ENCODE measurements at regions not wholly inside any gene's neighbourhood (a gene's known extent, or its start where the extent isn't known, plus 50 kb on each side); places are given as distances from the start of the nearest gene placed in this dataset.

DNA sequence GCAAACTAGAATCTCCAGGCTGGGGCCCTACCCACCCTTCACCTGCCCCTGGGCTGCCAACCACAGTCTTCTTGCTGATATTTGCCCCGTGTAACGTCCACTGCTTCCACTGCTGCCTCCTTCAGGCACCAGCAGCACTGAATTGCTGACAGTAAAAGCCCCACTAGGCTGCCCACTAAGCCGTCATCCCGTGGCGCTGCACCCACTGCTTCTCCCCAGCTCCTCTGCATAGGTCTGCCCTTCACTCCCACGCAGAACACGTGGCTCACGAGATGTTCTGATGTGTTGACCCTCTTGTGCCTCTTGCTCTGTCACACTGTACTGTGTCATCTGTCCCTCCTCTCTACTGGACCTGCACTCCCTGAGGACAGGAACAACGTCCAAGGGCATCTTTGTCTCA is 86.3 kb upstream of the HIVEP1 start:
- no peak for DNase-seq

GRCh38 chr6:11923621-11924020 is 88.5 kb upstream of the HIVEP1 start:
- no peak for DNase-seq

DNA sequence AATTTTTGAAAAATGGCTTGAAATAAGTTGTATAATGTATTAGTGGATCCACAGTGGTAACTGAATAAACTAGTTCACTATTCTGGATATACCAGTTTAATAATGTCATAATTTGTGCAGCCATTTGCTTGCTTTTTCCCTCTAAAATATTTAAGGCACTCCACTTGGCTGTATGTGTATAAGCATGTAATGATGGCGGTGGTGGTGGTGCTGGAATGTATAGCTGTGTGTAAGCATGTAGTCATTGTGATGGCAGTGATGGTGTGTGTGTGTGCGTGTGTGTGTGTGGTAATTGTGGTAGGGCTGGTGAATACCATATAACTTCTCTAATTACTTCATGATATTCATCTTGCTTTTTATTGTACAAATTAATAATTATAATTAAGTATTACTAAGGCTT is 89.2 kb upstream of the HIVEP1 start:
- DNase-seq = no peak

DNA sequence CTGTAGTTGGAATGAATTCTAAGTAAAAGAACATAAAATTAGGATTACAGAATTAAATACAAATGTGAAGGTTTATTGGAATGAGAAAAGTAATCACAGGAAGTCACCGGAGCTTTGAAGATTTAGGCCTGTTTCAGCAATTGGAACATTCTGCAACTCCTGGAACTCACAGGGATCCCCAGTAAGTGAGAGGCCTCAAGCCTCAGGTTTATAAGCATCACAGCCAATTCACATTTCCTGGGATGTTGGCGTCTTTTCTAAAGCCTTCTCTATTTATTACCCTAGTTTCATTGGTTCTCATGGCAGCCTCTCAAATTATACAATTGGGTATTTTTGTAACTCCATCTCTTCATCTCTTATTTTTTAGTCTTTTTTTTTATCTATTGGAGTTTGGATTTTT is 90.4 kb upstream of the HIVEP1 start:
- no peak for DNase-seq

DNA sequence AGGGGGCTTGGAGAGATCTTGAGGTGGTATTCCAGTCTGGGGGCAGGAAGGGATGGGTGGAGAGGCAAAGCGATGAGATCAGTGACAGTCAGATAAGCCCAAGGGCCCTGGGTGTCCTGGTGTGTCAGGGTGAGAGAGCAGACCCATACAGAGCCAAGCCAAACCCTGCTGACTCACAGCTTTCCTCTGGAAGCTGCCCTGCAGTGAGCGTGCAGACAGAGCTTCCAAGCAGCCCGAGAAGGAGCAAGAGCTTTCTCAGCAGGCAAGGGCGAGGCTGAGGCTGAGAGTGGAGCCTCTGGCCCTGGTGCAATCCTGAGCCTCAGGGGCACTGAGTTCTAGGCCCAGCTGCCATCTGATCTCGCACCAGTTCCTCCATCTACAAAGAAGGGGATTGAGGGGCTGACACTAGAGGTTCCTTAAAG is 91.1 kb upstream of the HIVEP1 start:
- DNase-seq = no peak

DNA sequence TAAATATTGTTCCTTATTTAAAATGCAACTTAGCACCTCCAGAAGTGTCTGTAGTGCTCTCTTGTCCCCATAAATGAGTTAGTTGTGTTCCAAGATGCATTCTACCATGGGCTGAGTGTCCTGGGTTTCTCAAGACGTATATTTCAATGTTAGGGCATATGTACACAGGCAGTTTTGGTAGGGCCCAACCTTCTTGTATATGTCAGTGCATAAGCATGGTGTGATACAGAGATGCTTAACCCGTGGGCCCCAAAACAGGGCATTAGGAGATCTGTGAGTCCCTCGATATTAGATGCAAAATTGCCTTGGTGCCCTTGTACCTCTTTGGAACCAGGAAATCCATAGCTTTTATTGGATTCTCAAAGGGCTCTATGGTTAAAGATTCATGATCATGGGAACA is 91.5 kb upstream of the HIVEP1 start:
- no peak for DNase-seq

DNA sequence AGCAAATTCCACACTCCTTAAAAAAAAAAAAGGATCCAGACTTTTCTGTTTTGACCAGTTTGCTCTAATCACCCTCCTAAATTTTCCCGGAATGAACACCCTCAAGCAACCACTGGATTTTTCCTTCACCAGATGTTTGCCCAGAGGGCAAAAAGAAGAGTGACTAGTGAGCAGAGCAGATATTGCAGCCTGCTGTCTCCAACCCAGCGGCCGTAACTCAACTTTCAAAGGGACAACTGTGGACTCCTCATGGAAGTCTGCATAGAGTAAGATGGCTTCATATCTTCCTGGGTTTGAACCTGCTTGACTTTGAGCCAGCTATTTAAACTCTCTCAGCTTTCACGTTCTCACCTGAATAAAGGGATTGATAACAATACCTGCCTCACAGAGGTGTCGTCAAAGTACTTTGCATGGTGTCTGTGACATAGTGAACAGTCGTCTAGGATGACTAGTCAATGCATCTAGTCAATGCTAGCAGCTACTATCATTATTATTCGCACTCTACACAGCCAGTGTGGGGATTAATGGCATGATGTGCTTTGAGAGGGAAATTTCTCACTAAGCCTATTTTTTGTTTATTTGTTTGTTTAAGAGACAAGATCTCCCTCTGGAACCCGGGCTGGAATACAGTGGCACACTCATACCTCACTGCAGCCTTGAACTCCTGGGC is 92.2 kb upstream of the HIVEP1 start:
- DNase-seq = no peak

DNA sequence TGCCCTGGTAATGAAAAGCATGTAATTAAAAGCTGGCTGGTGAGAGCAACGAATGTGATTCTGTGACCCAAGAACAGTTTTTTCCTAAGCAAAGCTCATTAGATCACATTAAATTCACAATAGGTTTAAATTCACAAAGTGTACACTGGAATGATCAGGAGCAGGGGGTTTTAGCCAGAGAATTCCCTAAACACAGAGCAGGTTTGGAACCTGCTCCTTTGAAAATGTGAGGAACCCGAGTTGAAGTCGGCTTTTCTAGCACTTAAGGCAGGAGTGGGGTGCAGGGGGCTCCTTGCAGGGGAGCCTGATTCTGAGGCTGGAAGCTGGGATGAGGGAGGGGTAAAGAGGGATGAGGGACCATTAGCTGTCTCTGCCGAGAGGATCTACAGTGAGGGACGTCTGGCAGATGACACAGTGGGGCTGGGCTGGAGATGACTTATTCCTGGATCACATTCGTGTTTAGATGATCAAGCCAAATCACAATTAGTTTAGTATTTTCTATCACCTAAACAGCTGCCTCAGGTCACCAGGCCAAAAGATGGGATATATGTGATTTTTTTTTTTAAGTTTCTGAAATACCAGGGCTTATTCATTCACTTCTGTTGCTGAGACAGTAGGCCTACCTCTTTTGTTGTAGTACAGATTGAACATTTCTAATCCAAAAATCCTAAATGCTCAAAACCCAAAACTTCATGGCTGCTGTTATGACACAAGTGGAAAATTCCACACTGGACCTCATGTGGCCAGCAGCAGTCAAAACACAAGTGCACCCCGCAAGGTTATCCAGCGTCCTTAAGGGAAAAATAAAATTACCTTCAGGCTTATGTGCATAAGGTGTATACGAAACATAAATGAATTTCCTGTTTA is 93.1 kb upstream of the HIVEP1 start:
- no peak for DNase-seq

- peak; percentile 32 for DNase-seq
Observed at GRCh38 chr6:11917951-11918738, 94.0 kb upstream of the HIVEP1 start.

DNA sequence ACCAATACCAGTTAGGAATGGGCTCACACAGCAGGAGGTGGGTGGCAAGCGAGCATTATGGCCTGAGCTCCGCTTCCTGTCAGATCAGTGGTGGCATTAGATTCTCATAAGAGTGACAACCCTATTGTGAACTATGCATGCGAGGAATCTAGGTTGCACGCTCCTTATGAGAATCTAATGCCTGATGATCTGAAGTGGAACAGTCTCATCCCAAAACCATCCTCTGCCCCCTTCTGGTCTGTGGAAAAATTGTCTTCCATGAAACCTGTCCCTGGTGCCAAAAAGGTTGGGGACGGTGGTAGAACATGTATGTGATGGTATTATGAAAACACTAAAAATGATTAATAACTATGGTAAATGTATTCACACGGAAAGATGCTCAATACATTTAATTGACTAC is 99.7 kb upstream of the HIVEP1 start:
- no peak for DNase-seq

GRCh38 chr6:11911538-11911937 is 100.6 kb upstream of the HIVEP1 start:
- DNase-seq = no peak

DNA sequence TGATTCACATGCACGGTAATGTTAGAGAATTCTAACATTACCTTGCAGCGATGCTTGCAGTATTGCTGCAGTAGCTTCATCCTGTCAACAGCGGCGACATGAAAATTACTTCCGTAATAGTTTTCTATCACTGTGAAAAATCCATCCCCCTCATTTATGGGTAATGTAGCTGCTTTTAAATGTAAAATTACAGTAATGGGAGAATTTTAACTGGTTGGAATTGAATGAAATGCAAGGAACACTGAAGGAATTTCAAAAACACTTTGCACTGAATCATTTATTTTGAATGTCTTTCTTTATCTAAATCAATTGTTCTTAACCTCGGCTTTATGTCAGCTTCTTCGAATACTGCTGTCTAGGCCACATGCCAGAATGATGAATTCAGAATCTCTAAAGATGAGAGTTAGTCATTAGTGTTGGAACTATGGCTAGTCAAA is 102.4 kb upstream of the HIVEP1 start:
- DNase-seq = no peak

- DNase-seq = no peak
Observed at GRCh38 chr6:11908436-11909105, 103.5 kb upstream of the HIVEP1 start.

GRCh38 chr6:11903645-11904044 is 108.5 kb upstream of the HIVEP1 start:
- DNase-seq = no peak

- DNase-seq = no peak
Observed at GRCh38 chr6:11902527-11902926, 109.6 kb upstream of the HIVEP1 start.

GRCh38 chr6:11900662-11901598 is 111.2 kb upstream of the HIVEP1 start:
- no peak for DNase-seq

GRCh38 chr6:11899645-11900044 is 112.5 kb upstream of the HIVEP1 start:
- no peak for DNase-seq

- no peak for DNase-seq
Observed at GRCh38 chr6:11894212-11894611, 115.6 kb upstream of the ADTRP start.

DNA sequence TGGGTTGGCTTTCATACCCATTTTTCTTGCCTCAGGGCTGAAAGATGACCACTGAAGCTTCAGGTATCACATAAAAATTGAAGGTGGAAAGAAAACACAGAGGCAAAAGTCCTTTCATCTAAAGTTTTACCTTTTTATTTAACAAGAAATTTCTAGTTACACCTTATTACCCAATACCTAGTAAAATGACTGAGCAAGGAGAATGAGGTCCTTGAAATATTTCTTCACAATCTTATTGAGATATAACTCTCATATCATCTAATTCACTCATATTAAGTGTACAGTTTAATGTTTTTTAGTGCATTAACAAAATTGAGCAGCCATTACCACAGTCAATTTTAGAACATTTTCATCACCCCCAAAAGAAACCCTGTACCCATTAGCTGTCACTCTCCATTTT is 112.9 kb upstream of the ADTRP start:
- no peak for DNase-seq

- no peak for DNase-seq
Observed at GRCh38 chr6:11890849-11891248, 112.2 kb upstream of the ADTRP start.

DNA sequence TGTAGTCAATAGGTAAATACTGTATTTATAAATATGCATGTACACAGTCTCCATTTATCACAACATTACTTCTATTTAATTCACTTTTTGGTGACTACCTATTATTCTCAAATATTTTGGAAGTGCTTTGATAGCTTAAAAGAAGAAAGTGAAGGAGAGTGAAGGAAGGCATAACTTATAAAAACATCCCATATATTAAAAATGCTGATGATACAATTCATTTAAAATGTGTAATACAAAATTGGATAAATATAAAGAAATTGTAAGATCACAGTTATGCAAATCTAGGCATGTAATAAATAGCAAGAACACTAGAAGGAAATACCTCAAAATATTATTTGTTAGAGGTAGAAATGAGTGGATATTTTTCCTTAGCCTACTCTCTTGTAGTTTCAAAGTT is 111.6 kb upstream of the ADTRP start:
- DNase-seq = no peak

- DNase-seq = no peak
Observed at GRCh38 chr6:11889572-11889971, 111.0 kb upstream of the ADTRP start.

All from NCI-H2081 treated with DMSO at 0.1 percent for 48 hours (cell line).